H9 (cell line): ENCODE measurements at regions not wholly inside any gene's neighbourhood (a gene's known extent, or its start where the extent isn't known, plus 50 kb on each side); places are given as distances from the start of the nearest gene placed in this dataset.
A peak's percentile ranks its signal among the peaks of the same experiment; 100 is the strongest.

ENCODE experiments used
- DNase-seq: peaks from one replicate; pipeline ENCODE4 v3.0.0-alpha.2; 2017
- H2AFZ ChIP-seq: one replicate; pipeline ENCODE4 v1.6.1; 2013; ENCODE audit warnings: mild to moderate bottlenecking, low read length, control low read depth, moderate library complexity
- H2AK5ac ChIP-seq: 2 replicates; pipeline ENCODE4 v1.6.1; 2013; ENCODE audit warnings: low read length, control low read depth, mixed read lengths; ENCODE audit not compliant: insufficient read length
- H2BK120ac ChIP-seq: one replicate; pipeline ENCODE4 v1.6.1; 2013; ENCODE audit warnings: low read depth, mild to moderate bottlenecking, low read length, control low read depth, inconsistent platforms; ENCODE audit not compliant: poor library complexity, severe bottlenecking
- H2BK12ac ChIP-seq: 2 replicates; pipeline ENCODE4 v1.6.1; 2013; ENCODE audit warnings: low read length, control low read depth, mixed read lengths, low read depth; ENCODE audit not compliant: insufficient read length
- H2BK15ac ChIP-seq: 2 replicates; pipeline ENCODE4 v1.6.1; 2013; ENCODE audit warnings: low read depth, low read length, control low read depth
- H2BK20ac ChIP-seq: one replicate; pipeline ENCODE4 v1.6.1; 2013; ENCODE audit warnings: low read depth, mild to moderate bottlenecking, low read length, control low read depth, inconsistent platforms; ENCODE audit not compliant: poor library complexity, severe bottlenecking
- H2BK5ac ChIP-seq: 2 replicates; pipeline ENCODE4 v1.6.1; 2013; ENCODE audit warnings: low read length, control low read depth, mixed read lengths; ENCODE audit not compliant: insufficient read length
- H3K14ac ChIP-seq: 2 replicates; pipeline ENCODE4 v1.6.1; 2013; ENCODE audit warnings: low read length, control low read depth; ENCODE audit not compliant: insufficient read depth
- H3K18ac ChIP-seq: 2 replicates; pipeline ENCODE4 v1.6.1; 2013; ENCODE audit warnings: low read depth, mild to moderate bottlenecking, mixed read lengths, low read length, control low read depth; ENCODE audit not compliant: insufficient read length
- H3K23ac ChIP-seq: 2 replicates; pipeline ENCODE4 v1.6.1; 2013; ENCODE audit warnings: low read length, control low read depth, mixed read lengths, low read depth; ENCODE audit not compliant: insufficient read length
- H3K23me2 ChIP-seq: 2 replicates; pipeline ENCODE4 v1.6.1; 2013; ENCODE audit warnings: low read depth, mild to moderate bottlenecking, mixed read lengths, low read length, control low read depth; ENCODE audit not compliant: insufficient read length, poor library complexity, severe bottlenecking
- H3K27ac ChIP-seq: 2 replicates; pipeline ENCODE4 v1.5.1; 2013; ENCODE audit warnings: low read length, control low read depth, mixed read lengths, low read depth; ENCODE audit not compliant: insufficient read length
- H3K27me3 ChIP-seq: 2 replicates; pipeline ENCODE4 v1.6.1; 2013; ENCODE audit warnings: low read length, control low read depth, inconsistent platforms; ENCODE audit not compliant: insufficient read depth
- H3K4ac ChIP-seq: 2 replicates; pipeline ENCODE4 v1.6.1; 2013; ENCODE audit warnings: low read depth, mild to moderate bottlenecking, control low read depth, inconsistent platforms, low read length, moderate library complexity
- H3K4me1 ChIP-seq: 2 replicates; pipeline ENCODE4 v1.6.1; 2013; ENCODE audit warnings: low read length, control low read depth, inconsistent platforms; ENCODE audit not compliant: insufficient read depth
- H3K4me2 ChIP-seq: 2 replicates; pipeline ENCODE4 v1.6.1; 2013; ENCODE audit warnings: low read length, control low read depth, mixed read lengths; ENCODE audit not compliant: insufficient read length, insufficient read depth
- H3K56ac ChIP-seq: 2 replicates; pipeline ENCODE4 v1.6.1; 2013; ENCODE audit warnings: low read depth, mild to moderate bottlenecking, mixed read lengths, low read length, control low read depth; ENCODE audit not compliant: insufficient read length
- H3K79me1 ChIP-seq: 2 replicates; pipeline ENCODE4 v1.6.1; 2013; ENCODE audit warnings: low read depth, mild to moderate bottlenecking, moderate library complexity, low read length, control low read depth, inconsistent platforms; ENCODE audit not compliant: insufficient read depth, poor library complexity, severe bottlenecking
- H3K79me2 ChIP-seq: 2 replicates; pipeline ENCODE4 v1.6.1; 2013; ENCODE audit warnings: low read length, control low read depth, inconsistent platforms; ENCODE audit not compliant: insufficient read depth
- H3K9ac ChIP-seq: 2 replicates; pipeline ENCODE4 v1.6.1; 2013; ENCODE audit warnings: low read length, control low read depth, mixed read lengths; ENCODE audit not compliant: insufficient read length; ENCODE audit errors: extremely low read depth
- H3K9me3 ChIP-seq: one replicate; pipeline ENCODE4 v1.6.1; 2013; ENCODE audit warnings: low read depth, low read length, inconsistent platforms; ENCODE audit not compliant: control insufficient read depth
- H3T11ph ChIP-seq: one replicate; pipeline ENCODE4 v1.6.1; 2013; ENCODE audit warnings: mild to moderate bottlenecking, low read length, control low read depth, inconsistent platforms
- H4K20me1 ChIP-seq: one replicate; pipeline ENCODE4 v1.6.1; 2013; ENCODE audit not compliant: control insufficient read depth, insufficient read length, insufficient read depth
- H4K5ac ChIP-seq: 2 replicates; pipeline ENCODE4 v1.6.1; 2013; ENCODE audit warnings: low read depth, mild to moderate bottlenecking, mixed read lengths, low read length, control low read depth; ENCODE audit not compliant: insufficient read length
- H4K8ac ChIP-seq: replicated peaks from 2 replicates; pipeline ENCODE4 v1.6.1; 2013; ENCODE audit warnings: low read length, control low read depth, mixed read lengths, low read depth; ENCODE audit not compliant: insufficient read length
- H4K91ac ChIP-seq: 2 replicates; pipeline ENCODE4 v1.6.1; 2013; ENCODE audit warnings: low read depth, mild to moderate bottlenecking, moderate library complexity, mixed read lengths, low read length, control low read depth; ENCODE audit not compliant: insufficient read length
- H3K27ac Mint-ChIP-seq, 3 experiments: 2 replicates in 2 of 3; 3 replicates in 1 of 3; pipeline ENCODE4 v1.8.0; 2020 to 2021; ENCODE audit warnings: mixed read lengths in 3 of 3, mild to moderate bottlenecking in 1 of 3, moderate library complexity in 1 of 3
- H3K27me3 Mint-ChIP-seq: 2 replicates; pipeline ENCODE4 v1.8.0; 2021; ENCODE audit warnings: low read depth, mild to moderate bottlenecking, moderate library complexity, mixed read lengths
- H3K36me3 Mint-ChIP-seq, 3 experiments: 2 replicates in 2 of 3; 3 replicates in 1 of 3; pipeline ENCODE4 v1.8.0; 2020 to 2021; ENCODE audit warnings: low read depth in 3 of 3, mixed read lengths in 3 of 3; ENCODE audit not compliant: insufficient read depth in 1 of 3
- H3K4me1 Mint-ChIP-seq, 2 experiments: 2 replicates each; pipeline ENCODE4 v1.8.0; 2020; ENCODE audit warnings: mixed read lengths in 2 of 2
- H3K4me3 Mint-ChIP-seq, 2 experiments: 2 replicates in 1 of 2; 3 replicates in 1 of 2; pipeline ENCODE4 v1.8.0; 2020 to 2021; ENCODE audit warnings: mild to moderate bottlenecking in 2 of 2, mixed read lengths in 2 of 2, moderate library complexity in 1 of 2
- H3K9me3 Mint-ChIP-seq, 2 experiments: 2 replicates in 1 of 2; 3 replicates in 1 of 2; pipeline ENCODE4 v1.8.0; 2020; ENCODE audit warnings: mild to moderate bottlenecking in 2 of 2, mixed read lengths in 2 of 2, moderate library complexity in 1 of 2
- WGBS: extraction: QIAGEN DNeasy Blood & Tissue Kit; methylation state at CpG from one replicate; pipeline ENCODE4 v1.1.7; 2013; ENCODE audit warnings: missing lambda C conversion rate, low lambda C conversion rate, mixed read lengths; ENCODE audit not compliant: insufficient read length; ENCODE audit errors: extremely low coverage; 5-methylcytosine and 5-hydroxymethylcytosine counted together
- TF ChIP-seq, protein P1 (sequence below): fragments of 200-600 bp; sonication (generic); conservative IDR thresholded peaks from 3 replicates; pipeline ENCODE4 v1.8.0; 2021; ENCODE audit warnings: antibody characterized with exemption, mild to moderate bottlenecking

- H2BK120ac ChIP-seq: no peak overlapping the region
- H3K27me3 Mint-ChIP-seq: no peaks in the 10 kb centered on the region
Observed at GRCh38 chr5:167217097-167217743, 1074.2 kb upstream of the WWC1 start.

More at GRCh38 chr5:167217097-167217743, 1074.2 kb upstream of the WWC1 start:
- no CpG with 5 or more reads among the region's 5 CpGs for WGBS
- H3K23ac ChIP-seq: no peak overlapping the region
- Mint-ChIP-seq H3K36me3 (no peaks in the 10 kb centered on the region; a peak in 1 of 7 replicates), H3K4me1 (peaks cover 19 to 24% of the 10 kb centered on the region in 2 experiments), H3K27ac (no peak overlapping the region), H3K9me3 (no peaks in the 10 kb centered on the region), H3K4me3 (no peak overlapping the region)
- H3K18ac ChIP-seq: no peak overlapping the region
- no peak overlapping the region for H2BK20ac ChIP-seq
- H3K9me3 ChIP-seq: no peaks in the 10 kb centered on the region
- H4K8ac ChIP-seq: no peak overlapping the region
- no peaks in the 10 kb centered on the region for H3K23me2 ChIP-seq
- no peaks in the 10 kb centered on the region for H3K79me2 ChIP-seq
- H3K27ac ChIP-seq: no peak overlapping the region
- no peak overlapping the region for H2AK5ac ChIP-seq
- H3K4ac ChIP-seq: no peak overlapping the region
- H3K4me1 ChIP-seq: peaks cover 3% of the 10 kb centered on the region; the same call in 1 of the 2 replicates
- no peak overlapping the region for H4K91ac ChIP-seq
- no peaks in the 10 kb centered on the region for H3K79me1 ChIP-seq
- DNase-seq: no peak
- no peaks in the 10 kb centered on the region for H3K27me3 ChIP-seq
- no peak overlapping the region for H3K9ac ChIP-seq
- TF ChIP-seq, protein P1, sequence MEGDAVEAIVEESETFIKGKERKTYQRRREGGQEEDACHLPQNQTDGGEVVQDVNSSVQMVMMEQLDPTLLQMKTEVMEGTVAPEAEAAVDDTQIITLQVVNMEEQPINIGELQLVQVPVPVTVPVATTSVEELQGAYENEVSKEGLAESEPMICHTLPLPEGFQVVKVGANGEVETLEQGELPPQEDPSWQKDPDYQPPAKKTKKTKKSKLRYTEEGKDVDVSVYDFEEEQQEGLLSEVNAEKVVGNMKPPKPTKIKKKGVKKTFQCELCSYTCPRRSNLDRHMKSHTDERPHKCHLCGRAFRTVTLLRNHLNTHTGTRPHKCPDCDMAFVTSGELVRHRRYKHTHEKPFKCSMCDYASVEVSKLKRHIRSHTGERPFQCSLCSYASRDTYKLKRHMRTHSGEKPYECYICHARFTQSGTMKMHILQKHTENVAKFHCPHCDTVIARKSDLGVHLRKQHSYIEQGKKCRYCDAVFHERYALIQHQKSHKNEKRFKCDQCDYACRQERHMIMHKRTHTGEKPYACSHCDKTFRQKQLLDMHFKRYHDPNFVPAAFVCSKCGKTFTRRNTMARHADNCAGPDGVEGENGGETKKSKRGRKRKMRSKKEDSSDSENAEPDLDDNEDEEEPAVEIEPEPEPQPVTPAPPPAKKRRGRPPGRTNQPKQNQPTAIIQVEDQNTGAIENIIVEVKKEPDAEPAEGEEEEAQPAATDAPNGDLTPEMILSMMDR: no peak; the same call in 2 of the 3 replicates
- no peak overlapping the region for H3T11ph ChIP-seq
- H3K4me2 ChIP-seq: no peak overlapping the region
- H2AFZ ChIP-seq: peak overlapping the region; percentile 72
- no peak overlapping the region for H2BK15ac ChIP-seq
- H2BK5ac ChIP-seq: no peak overlapping the region
- H4K20me1 ChIP-seq: no peaks in the 10 kb centered on the region
- no peak overlapping the region for H2BK12ac ChIP-seq
- no peak overlapping the region for H3K14ac ChIP-seq
- no peak overlapping the region for H4K5ac ChIP-seq
- no peak overlapping the region for H3K56ac ChIP-seq
